ENCODE measurements at regions not wholly inside any gene's neighbourhood (a gene's known extent, or its start where the extent isn't known, plus 50 kb on each side); places are given as distances from the start of the nearest gene placed in this dataset.
"Not testable (repeated sequence)": the region's sequence is repeated elsewhere in the genome, so short reads cannot be mapped to it uniquely, and the experiment has no call there.

- CTCF ChIA-PET = no interaction called here
- BruUV-seq (replicated peaks) = no TSS peak
- Mint-ChIP-seq H3K36me3 (ENCODE audit: insufficient read depth, unreplicated experiment) (no peaks in the 10 kb centered on the region), H3K27ac (ENCODE audit: unreplicated experiment) (no peak overlapping the region), H3K9me3 (ENCODE audit: low read depth, unreplicated experiment) (no peaks in the 10 kb centered on the region), H3K4me1 (ENCODE audit: low read depth, unreplicated experiment) (peaks cover 8% of the 10 kb centered on the region), H3K4me3 (ENCODE audit: low read depth, unreplicated experiment) (no peak overlapping the region), H3K27me3 (ENCODE audit: unreplicated experiment) (no peaks in the 10 kb centered on the region)
- TF ChIP-seq, protein P1, sequence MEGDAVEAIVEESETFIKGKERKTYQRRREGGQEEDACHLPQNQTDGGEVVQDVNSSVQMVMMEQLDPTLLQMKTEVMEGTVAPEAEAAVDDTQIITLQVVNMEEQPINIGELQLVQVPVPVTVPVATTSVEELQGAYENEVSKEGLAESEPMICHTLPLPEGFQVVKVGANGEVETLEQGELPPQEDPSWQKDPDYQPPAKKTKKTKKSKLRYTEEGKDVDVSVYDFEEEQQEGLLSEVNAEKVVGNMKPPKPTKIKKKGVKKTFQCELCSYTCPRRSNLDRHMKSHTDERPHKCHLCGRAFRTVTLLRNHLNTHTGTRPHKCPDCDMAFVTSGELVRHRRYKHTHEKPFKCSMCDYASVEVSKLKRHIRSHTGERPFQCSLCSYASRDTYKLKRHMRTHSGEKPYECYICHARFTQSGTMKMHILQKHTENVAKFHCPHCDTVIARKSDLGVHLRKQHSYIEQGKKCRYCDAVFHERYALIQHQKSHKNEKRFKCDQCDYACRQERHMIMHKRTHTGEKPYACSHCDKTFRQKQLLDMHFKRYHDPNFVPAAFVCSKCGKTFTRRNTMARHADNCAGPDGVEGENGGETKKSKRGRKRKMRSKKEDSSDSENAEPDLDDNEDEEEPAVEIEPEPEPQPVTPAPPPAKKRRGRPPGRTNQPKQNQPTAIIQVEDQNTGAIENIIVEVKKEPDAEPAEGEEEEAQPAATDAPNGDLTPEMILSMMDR (IDR thresholded peaks at IDR 0.05; ENCODE audit: unreplicated experiment) = no peak
- intact Hi-C loops (cut with micrococcal nuclease; ENCODE audit: unreplicated experiment) = no loop called here
- DNase-seq = no peak
Observed at GRCh38 chr2:187884003-187884402, 329.8 kb upstream of the TFPI start.

GRCh38 chr2:187890690-187891089 is 336.5 kb upstream of the TFPI start:
- H3K4me3 Mint-ChIP-seq (ENCODE audit: low read depth, unreplicated experiment) = no peak overlapping the region
- no peak overlapping the region for H3K27ac Mint-ChIP-seq (ENCODE audit: unreplicated experiment)
- CTCF ChIA-PET = interaction anchor here (0.6 kb wide), 1 partner anchor 15 kb away, joined by 3 read pairs; no protein-coding TSS in a partner anchor
- BruUV-seq (replicated peaks) = no TSS peak
- H3K4me1 Mint-ChIP-seq (ENCODE audit: low read depth, unreplicated experiment) = peaks cover 26% of the 10 kb centered on the region
- DNase-seq = peak; percentile 8
- intact Hi-C loops (cut with micrococcal nuclease; ENCODE audit: unreplicated experiment) = no loop called here
- H3K27me3 Mint-ChIP-seq (ENCODE audit: unreplicated experiment) = no peaks in the 10 kb centered on the region
- peaks cover 7% of the 10 kb centered on the region for H3K9me3 Mint-ChIP-seq (ENCODE audit: low read depth, unreplicated experiment)
- TF ChIP-seq, protein P1 (IDR thresholded peaks at IDR 0.05; ENCODE audit: unreplicated experiment) = no peak
- no peaks in the 10 kb centered on the region for H3K36me3 Mint-ChIP-seq (ENCODE audit: insufficient read depth, unreplicated experiment)

GRCh38 chr2:187900021-187900420 is 345.8 kb upstream of the TFPI start:
- intact Hi-C loops (cut with micrococcal nuclease; ENCODE audit: unreplicated experiment) = no loop called here
- no peak for DNase-seq
- TF ChIP-seq, protein P1 (IDR thresholded peaks at IDR 0.05; ENCODE audit: unreplicated experiment) = no peak
- no peaks in the 10 kb centered on the region for H3K27me3 Mint-ChIP-seq (ENCODE audit: unreplicated experiment)
- H3K27ac Mint-ChIP-seq (ENCODE audit: unreplicated experiment) = no peak overlapping the region
- H3K36me3 Mint-ChIP-seq (ENCODE audit: insufficient read depth, unreplicated experiment) = no peaks in the 10 kb centered on the region
- BruUV-seq (replicated peaks) = no TSS peak
- CTCF ChIA-PET = no interaction called here
- no peak overlapping the region for H3K4me3 Mint-ChIP-seq (ENCODE audit: low read depth, unreplicated experiment)
- H3K4me1 Mint-ChIP-seq (ENCODE audit: low read depth, unreplicated experiment) = no peaks in the 10 kb centered on the region
- no peaks in the 10 kb centered on the region for H3K9me3 Mint-ChIP-seq (ENCODE audit: low read depth, unreplicated experiment)

- Mint-ChIP-seq H3K27ac (ENCODE audit: unreplicated experiment) (no peak overlapping the region), H3K27me3 (ENCODE audit: unreplicated experiment) (no peaks in the 10 kb centered on the region), H3K4me1 (ENCODE audit: low read depth, unreplicated experiment) (no peaks in the 10 kb centered on the region), H3K4me3 (ENCODE audit: low read depth, unreplicated experiment) (no peak overlapping the region), H3K36me3 (ENCODE audit: insufficient read depth, unreplicated experiment) (no peaks in the 10 kb centered on the region), H3K9me3 (ENCODE audit: low read depth, unreplicated experiment) (no peaks in the 10 kb centered on the region)
- intact Hi-C loops (cut with micrococcal nuclease; ENCODE audit: unreplicated experiment) = no loop called here
- no peak for DNase-seq
- TF ChIP-seq, protein P1 (IDR thresholded peaks at IDR 0.05; ENCODE audit: unreplicated experiment) = no peak
- CTCF ChIA-PET = interaction anchor here (0.6 kb wide), 2 partner anchors 52 to 1339 kb away, joined by 3 to 6 read pairs; no protein-coding TSS in a partner anchor
- no TSS peak for BruUV-seq (replicated peaks)
Observed at GRCh38 chr2:187906021-187906420, 351.8 kb upstream of the TFPI start.

DNA sequence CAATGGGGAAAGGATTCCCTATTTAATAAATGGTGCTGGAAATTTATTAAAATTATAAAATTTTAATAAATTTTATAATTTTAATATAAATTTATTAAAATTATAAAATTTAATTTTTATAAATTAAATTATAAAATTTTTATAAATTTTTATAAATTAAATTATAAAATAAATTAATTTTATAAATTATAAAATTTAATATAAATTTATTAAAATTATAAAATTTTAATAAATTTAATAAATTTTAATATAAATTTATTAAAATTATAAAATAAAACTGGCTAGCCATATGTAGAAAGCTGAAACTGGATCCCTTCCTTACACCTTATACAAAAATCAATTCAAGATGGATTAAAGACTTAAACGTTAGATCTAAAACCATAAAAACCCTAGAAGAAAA is 356.7 kb upstream of the TFPI start:
- H3K4me1 Mint-ChIP-seq (ENCODE audit: low read depth, unreplicated experiment); H3K36me3 Mint-ChIP-seq (ENCODE audit: insufficient read depth, unreplicated experiment); BruUV-seq (replicated peaks); H3K27me3 Mint-ChIP-seq (ENCODE audit: unreplicated experiment); H3K9me3 Mint-ChIP-seq (ENCODE audit: low read depth, unreplicated experiment); CTCF ChIA-PET; H3K4me3 Mint-ChIP-seq (ENCODE audit: low read depth, unreplicated experiment); intact Hi-C loops (cut with micrococcal nuclease; ENCODE audit: unreplicated experiment); H3K27ac Mint-ChIP-seq (ENCODE audit: unreplicated experiment); DNase-seq: not testable (repeated sequence)
